HG03060 (cell line): ENCODE measurements at regions not wholly inside any gene's neighbourhood (a gene's known extent, or its start where the extent isn't known, plus 50 kb on each side); places are given as distances from the start of the nearest gene placed in this dataset.
A peak's percentile ranks its signal among the peaks of the same experiment; 100 is the strongest.

Experiments
- ATAC-seq: cut with Tn5 transposase; IDR thresholded peaks from one replicate; pipeline ENCODE4 v1.9.1; 2021; ENCODE audit warnings: low read depth, moderate number of reproducible peaks; ENCODE audit not compliant: unreplicated experiment

DNA sequence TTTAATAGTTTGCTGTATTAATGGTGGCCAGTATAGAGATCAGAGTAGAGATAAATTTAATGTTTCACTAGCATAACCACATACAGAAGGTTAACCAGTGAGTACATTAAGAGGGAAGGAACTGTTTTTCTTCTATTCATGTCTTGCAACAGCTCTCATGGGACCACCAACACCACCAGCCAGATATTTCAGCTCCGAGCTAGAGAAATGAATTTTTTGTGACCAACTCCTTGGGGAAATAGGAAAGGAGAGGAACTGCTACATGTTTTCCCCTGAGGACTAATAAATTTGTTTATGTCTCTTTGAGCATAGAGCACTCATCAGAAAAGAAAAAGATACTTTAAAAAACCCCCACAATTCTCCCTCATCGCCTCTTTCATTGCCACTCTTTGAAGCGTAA, 247.5 kb downstream of the MBNL1 start:
- peak; percentile 20 for ATAC-seq

DNA sequence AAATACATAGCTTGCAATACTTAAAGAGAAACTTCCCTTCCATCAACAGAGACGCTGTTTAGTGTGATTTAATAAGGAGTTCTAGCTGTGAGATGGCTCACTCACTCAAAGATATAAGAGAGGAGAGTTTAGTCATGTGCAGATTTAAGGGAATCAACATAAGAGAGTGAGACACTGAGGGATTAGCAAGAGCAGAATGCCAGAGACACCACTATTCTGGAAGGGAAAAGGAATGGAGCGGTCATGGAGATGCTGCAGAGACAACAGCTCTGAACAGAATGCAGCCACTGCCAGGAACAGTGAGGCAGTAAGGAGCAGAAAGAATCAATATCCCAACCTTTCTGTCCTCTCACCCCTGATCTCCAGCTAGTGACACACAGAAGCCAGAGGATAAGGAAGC, 248.8 kb downstream of the MBNL1 start:
- ATAC-seq, result no peak

DNA sequence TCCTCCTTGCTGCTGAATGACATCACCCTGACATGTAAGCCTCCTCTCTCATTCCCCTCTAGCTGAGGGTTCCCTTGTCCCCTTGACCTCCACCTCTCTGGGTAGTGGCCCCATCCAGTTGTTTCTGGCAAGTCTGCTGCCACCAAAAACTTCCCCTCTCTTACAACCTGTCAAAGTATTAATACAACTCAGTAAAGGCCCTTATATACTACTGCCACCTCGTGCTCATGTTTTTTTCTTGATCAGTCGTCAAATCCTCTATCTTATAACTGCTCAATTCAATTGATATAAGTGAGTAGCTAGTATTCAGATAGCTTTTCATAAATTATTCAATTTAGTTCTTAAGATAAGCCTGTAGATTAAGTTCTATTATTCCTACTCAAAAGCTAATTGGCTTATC, 249.6 kb downstream of the MBNL1 start:
- no peak for ATAC-seq

DNA sequence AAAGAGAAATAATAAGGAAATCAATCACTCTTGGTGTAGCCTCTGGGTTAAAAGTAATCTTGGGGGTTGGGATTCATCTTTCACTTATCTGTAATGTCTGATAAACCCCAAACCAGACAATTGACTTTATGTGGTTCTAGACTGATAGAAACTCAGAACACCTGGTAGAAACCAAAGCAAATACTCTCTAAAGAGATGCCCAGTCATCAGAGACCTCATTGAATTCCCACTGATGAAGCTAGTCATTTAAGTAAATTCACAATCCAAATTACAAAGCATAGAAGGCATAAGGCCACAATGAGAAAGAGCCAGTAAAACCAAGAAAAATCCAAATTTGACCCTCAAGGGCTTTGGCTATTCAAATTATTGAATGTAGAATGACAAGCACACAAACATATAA, 250.6 kb downstream of the MBNL1 start:
- ATAC-seq, result peak; percentile 30

DNA sequence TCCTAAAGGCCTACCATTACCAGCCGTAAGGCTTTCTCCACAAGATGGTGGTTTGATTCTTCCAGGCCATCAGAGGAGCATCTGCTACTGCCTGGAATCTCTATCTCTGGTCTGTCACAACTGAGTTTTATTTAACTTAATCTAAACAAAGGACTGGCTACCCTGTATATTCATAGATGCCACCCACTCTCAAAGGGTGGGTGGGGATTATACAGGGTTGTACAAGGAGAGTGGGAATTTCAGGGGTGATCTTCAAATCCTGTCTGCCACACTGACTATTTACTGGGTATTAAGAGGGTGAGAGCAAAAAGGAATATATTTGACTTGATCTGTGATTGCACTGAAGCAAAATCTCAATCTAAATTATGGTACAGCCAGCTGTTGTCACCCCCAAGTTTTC, 253.3 kb downstream of the MBNL1 start:
- ATAC-seq, result no peak

DNA sequence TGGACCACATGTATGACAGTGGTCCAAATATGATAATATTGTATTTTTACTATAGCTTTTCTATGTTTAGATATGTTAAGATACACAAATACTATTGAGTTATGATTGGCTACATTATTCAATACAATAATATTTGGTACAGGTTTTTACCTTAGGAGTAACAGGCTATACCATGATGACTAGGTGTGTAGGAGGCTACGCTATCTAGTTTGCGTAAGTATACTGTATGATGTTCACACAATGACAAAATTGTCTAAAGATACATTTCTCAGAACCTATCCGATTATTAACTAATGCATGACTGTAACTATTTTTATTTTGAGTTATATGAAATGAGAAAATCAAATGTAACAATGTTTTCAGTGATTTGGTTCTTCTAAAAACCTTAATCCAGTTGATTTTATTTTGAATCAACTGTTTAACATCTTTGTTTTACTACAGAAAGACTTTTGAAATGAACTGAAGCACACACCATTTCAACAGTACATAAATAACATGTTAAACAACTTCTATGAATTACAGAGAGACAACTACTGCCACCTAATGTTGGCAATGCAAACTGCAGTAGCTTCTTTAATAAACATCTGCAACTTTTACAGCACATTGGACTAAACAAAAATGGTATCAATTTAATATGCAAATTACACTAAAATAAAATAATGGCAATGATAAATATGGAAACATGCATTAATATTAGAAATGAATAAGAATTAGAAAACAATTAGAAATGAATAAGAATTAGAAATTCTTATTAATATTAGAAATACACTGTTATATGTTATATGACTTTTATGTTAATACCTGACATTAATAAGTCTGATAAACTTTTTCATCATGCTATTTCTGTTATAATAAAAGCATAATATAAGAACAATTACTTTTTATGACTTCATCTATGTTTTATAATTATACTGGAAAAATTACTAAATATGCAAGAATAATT, 255.7 kb downstream of the MBNL1 start:
- peak; percentile 49 for ATAC-seq

DNA sequence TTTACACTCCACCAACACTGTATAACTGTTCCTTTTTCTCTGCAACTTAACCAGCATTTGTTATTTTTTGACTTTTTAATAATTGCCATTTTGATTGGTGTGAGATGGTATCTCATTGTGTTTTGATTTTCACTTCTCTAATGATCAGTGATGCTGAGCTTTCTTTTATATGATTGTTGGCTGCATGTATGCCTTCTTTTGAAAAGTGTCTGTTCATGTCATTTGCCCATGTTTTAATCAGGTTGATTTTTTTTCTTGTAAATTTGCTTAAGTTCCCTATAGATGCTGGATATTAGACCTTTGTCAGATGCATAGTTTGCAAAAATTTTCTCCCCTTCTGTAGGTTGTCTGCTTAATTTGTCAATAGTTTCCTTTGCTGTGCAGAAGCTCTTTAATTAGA, 263.0 kb downstream of the MBNL1 start:
- no peak for ATAC-seq

DNA sequence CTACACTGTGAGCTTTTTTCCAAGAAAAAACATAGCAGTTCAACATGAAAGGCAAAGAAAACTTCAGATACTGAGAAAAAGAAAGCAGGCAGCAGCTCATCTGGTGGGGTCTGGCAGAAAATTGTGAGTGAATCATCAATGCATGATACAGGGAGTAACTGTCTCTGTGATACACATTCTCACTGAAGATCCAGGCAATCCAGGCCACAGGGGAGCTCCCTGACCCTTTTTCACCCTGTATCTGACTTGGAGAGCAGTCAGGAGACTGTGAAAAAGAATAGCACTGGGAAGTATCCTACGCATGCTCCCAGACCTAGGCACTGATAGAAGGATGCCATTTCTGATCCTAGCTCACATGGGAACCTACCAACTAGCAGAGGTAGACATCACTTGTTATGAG, 269.8 kb downstream of the MBNL1 start:
- ATAC-seq, result no peak

DNA sequence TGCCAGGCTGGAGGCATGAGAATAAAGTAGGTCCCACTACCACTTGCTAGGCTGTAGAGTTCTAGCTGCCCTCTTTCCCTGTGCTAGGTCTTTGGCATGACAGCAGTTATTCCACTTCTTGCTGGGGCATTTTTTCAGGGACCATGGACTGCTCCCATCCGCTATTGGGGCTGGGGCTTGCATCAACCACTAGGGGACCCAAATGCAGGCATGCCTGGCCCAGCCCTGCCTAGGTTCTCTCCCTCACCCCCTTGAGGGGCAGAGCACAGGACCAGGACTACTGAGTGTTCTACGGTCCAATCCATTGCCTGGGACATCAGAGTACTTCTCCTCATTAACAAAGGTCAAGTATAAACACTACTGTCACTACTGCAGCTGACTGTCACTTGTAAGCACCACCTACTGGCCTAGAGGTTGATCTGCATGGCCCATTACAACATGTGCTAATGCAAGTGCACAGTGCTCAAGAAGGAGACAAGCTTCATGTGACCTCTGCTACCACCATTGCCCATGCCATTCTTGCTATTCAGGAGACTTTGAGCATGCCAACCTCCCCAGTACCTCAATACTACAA, 270.5 kb downstream of the MBNL1 start:
- no peak for ATAC-seq

DNA sequence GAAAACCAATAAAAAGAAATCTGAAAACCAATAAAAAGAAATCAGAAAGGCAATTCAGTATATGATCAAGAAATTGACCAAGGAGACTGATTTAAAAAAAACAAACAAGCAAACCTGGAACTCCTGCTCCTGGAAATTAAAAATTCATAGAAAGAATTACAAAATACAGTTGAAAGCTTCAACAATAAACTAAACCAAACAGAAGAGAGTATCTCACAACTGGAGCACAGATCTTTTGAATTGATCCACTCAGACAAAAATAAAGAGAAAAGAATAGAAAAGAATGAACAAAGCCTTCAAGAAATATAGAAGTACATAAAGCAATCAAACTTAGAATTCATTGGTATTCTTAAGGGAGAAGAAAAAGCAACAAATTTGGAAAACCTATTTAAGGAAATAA, 271.4 kb downstream of the MBNL1 start:
- no peak for ATAC-seq

DNA sequence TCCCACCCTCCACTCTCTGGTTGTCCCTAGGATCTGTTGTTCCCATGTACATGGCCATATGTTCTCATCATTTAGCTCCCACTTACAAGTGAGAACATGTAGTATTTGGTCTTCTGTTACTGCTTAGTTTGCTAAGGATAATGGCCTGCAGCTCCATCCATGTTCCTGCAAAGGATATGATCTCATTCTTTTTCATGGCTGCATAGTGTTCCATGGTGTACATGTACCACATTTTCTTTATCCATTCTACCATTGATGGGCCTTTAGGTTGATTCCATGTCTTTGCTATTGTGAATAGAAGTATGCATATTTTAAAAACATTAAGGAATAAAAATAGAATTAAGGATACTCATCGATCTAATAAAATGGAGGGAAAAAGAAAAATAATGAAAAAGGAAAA, 278.4 kb downstream of the MBNL1 start:
- ATAC-seq, result no peak

DNA sequence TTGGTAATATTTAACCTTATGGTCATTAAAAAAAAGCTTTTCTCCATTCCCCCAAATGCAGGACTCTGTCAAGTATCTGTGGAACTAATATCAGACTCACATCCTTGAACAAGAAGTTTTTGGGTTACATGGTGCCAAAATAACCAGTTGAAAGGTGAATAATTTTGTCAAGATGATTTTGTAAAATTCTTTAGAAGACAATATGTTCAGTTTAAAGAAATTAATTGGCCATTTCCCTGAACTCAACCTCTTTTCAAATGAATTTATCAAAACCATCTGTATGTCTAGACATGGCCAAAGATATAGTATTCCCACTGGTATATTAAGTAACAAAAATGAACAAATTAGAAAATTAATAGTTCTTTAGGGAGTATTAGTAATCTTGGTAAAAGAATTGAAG, 280.5 kb downstream of the MBNL1 start:
- ATAC-seq, result no peak

DNA sequence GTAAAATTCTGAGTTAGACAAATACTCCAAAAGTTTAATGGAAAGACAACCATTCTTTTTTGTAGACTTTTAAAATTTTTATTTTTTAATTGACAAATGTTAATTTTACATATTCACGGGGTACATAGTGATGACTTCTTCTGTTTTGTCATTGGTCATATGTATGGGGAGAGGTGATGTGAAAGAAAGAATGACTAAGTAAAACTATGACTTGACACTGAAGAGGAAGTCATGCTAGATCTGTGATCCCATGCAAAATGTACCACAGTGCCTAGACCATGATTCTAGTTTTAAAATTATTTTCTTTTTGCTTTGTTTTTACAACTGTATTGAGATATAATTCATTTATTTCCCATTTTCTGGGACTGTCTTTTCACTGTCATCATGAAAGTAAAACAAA, 281.6 kb downstream of the MBNL1 start:
- no peak for ATAC-seq

DNA sequence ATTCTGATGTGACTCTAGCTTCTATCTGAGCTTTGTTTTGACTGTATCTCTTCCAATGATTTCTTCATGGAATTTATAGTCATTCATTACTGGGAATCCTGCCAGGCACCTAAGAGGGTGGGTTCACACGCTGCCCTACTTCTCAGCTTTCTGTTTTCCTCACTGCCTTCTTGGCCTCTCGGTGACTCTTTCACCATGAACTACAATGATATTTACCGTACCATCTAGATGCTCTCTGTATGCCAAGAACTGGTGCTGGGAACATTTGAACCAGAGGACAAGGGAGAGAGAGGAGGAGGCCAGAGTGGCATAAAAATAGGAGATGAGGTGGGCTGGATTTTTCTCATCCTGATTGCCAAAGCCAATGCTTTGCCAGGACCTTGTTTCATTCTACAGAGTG, 280.0 kb upstream of the P2RY1 start:
- ATAC-seq, result no peak

DNA sequence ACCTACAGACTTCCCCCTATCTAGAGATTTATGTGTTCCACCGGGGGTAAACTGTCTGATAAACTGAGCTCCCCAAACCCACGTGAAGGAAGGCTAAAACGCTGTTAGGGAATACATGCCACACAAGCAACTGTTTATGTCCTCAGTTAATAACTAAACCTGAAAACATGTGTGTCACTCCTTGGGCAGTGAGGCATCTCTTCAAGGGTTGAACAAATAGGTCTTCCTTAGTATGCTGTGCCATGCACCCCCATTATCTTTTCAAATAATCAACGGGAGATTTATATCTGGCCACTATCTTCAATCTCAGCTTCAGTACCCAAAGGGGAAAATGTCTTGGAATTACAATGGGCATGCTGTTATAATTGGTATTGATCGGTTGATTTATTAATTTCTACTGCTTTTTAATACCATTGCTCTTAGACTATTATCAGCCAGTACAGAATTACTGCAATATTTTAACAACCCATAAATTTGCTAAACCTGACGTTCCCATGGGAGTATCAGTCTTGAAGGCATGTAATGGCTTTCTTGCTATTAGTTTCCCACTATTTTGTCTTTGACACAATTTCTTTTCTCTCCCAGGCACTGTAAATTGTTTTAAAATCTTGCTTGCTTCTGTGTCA, 279.2 kb upstream of the P2RY1 start:
- ATAC-seq, result no peak

DNA sequence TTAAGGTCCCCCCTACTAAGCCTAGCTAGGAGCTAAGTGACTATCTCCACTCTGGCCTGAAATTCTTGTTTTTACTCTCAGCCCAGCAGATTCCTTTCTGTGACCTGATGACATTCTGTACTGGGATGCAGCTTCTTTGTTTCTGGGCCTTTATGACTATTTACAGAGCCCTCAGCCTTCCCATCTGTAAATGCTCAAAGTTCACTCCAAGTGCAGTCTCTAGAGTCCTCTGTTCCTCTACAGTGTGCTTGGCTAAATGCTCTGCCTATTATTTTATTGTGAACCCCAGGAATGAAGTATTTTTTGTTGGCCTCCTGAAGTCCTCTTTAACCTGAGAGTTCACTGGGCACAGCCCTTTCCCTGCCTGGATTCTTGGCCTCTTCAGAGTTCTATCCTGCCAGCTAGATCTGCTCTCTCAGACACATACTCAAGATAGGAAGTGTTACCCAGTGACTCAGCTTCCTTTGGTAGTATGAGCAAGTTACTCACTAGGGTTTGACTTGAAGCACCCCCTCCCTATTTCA, 278.1 kb upstream of the P2RY1 start:
- peak; percentile 18 for ATAC-seq

DNA sequence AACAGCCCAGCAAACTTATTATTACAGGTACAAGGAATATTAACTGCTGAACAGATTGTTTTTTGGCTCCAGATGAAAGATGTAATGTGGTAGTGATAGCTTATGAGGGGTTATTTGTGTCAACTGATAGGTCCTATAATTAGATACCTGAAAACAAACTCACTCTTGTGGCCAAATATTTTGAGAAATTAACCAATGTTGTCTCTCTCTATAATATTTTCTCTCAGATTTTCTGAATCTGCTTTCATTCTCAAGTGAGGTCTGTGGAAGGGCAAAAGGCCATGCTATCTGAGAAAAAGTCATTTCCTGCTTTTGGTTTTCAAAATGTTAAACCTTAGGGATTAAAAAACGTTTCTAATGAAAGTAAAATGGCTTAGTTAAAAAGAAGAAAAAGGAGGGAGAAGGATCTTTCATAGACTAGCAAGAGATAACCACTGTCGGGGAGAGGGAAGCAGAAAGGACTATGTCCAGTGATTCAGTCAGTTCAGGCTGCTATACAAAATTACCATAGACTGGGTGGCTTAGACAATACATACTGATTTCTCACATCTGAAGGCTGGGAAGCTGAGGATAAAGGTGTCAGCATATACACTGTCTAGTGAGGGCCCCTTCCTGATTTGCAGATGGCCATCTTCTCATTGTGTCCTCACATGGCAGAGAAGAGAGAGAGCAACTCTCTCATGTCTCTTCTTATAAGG, 277.5 kb upstream of the P2RY1 start:
- ATAC-seq, result peak; percentile 46

DNA sequence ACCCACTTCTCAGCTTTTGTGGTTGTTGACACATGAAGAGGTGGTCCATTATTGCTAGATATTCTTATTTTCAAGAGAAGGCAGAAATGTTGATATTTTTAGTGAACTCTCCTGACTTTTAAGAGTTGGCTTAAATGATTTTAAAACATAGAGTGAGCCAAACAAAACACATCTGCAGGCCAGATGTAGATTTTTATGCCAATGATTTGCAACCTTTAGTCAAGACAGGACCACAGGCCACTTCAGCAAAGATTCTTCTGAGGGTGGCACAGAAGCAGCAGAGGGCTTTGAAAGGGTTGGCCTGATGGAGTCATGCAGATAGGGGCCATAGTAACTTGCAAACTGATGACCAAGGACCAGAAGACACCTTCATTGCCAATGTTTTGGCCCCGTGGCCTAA, 276.5 kb upstream of the P2RY1 start:
- no peak for ATAC-seq

DNA sequence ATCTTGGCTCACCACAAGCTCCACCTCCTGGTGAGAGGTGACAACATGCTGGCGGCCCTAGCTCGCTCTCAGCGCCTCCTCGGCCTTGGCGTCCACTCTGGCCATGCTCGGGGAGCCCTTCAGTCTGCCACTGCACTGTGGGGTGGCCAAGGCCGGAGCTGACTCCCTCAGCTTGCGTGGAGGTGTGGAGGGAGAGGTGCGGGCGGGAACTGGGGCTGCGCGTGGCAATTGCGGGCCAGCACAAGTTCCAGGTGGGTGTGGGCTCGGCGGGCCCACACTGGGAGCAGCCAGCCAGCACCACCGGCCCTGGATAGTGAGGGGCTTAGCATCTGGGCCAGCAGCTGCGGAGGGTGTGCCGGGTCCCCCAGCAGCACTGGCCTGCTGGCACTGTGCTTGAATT, 275.7 kb upstream of the P2RY1 start:
- no peak for ATAC-seq

DNA sequence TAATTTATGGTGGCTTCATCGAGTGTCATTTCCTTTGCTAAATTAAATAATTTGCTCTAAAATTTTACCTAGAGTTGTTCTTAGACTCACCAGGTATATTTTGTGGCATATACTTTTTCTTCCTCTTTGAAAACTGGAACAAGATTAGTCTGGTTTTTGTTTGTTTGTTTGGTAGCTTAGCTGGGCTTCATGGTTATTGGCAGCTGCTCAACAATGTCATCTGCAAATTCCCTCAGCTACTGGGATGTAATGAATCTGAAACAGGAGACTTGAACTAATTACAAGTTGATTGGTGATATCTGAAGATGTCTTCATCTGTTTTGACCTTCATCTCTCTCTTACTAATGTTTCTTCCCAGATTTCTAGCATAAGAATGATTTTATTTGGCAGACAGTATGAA, 270.5 kb upstream of the P2RY1 start:
- no peak for ATAC-seq
